SK-N-SH (cell line): ENCODE measurements at regions not wholly inside any gene's neighbourhood (a gene's known extent, or its start where the extent isn't known, plus 50 kb on each side); places are given as distances from the start of the nearest gene placed in this dataset.

ENCODE experiments used
- CTCF ChIA-PET: fragments of 300-600, 350-600 bp; formaldehyde crosslinking; extraction: SDS; loops from one replicate; lab custom pipeline; 2021; lab: Yijun Ruan, JAX
- POLR2A ChIA-PET: fragments of 350-600 bp; sonication (Branson Sonifier 250); formaldehyde crosslinking; extraction: SDS; loops from one replicate; lab custom pipeline; 2020; ENCODE audit warnings: antibody characterized with exemption, inconsistent platforms; lab: Yijun Ruan, JAX
- DNase-seq: peaks from one replicate; pipeline ENCODE4 v3.0.0; 2012
- H2AFZ ChIP-seq: fragments of 200-600 bp; sonication (generic); 2 replicates; pipeline ENCODE4 v1.8.1; 2016; ENCODE audit warnings: antibody characterized with exemption, mild to moderate bottlenecking, low read depth
- H3F3A ChIP-seq: fragments of 200-600 bp; sonication (generic); replicated peaks from 2 replicates; pipeline ENCODE3; 2016; ENCODE audit warnings: antibody characterized with exemption, mild to moderate bottlenecking; ENCODE audit not compliant: insufficient read depth
- H3K27ac ChIP-seq, 2 experiments: fragments of 200-500 bp in 1 of 2; fragments of 200-600 bp in 1 of 2; sonication (Bioruptor generic) in 1 of 2; sonication (generic), shearing (Covaris generic) in 1 of 2; 2 replicates each; pipeline versions ENCODE4 v1.5.1 to v1.6.1; 2014 to 2016; ENCODE audit warnings: low read depth in 2 of 2, inconsistent platforms in 1 of 2, low read length in 1 of 2, mild to moderate bottlenecking in 1 of 2, mixed read lengths in 1 of 2
- H3K27me3 ChIP-seq: fragments of 200-600 bp; sonication (generic), shearing (Covaris generic); 2 replicates; pipeline ENCODE4 v1.6.1; 2016; ENCODE audit warnings: mixed run types; ENCODE audit not compliant: insufficient read depth
- H3K36me3 ChIP-seq, 2 experiments: fragments of 200-500 bp in 1 of 2; fragments of 200-600 bp in 1 of 2; sonication (Bioruptor generic) in 1 of 2; sonication (generic) in 1 of 2; replicated peaks in 1 of 2; 2 replicates each; pipeline versions ENCODE3 to v1.5.1; 2014 to 2016; ENCODE audit warnings: low read length in 1 of 2, mild to moderate bottlenecking in 1 of 2; ENCODE audit not compliant: insufficient read depth in 2 of 2, control insufficient read depth in 1 of 2
- H3K4me1 ChIP-seq, 2 experiments: fragments of 200-500 bp in 1 of 2; fragments of 200-600 bp in 1 of 2; sonication (Bioruptor generic) in 1 of 2; sonication (generic), shearing (Covaris generic) in 1 of 2; 2 replicates each; pipeline versions ENCODE4 v1.5.1 to v1.6.1; 2014 to 2016; ENCODE audit warnings: low read depth in 1 of 2, low read length in 1 of 2, mixed run types in 1 of 2; ENCODE audit not compliant: insufficient read depth in 2 of 2, control insufficient read depth in 1 of 2
- H3K4me2 ChIP-seq: fragments of 200-600 bp; sonication (generic), shearing (Covaris generic); 2 replicates; pipeline ENCODE4 v1.6.1; 2017; ENCODE audit warnings: mixed run types
- H3K4me3 ChIP-seq, 2 experiments: fragments of 200-500 bp in 1 of 2; fragments of 200-600 bp in 1 of 2; sonication (Bioruptor generic) in 1 of 2; sonication (generic), shearing (Covaris generic) in 1 of 2; 2 replicates each; pipeline versions ENCODE4 v1.5.1 to v1.8.1; 2014 to 2016; ENCODE audit warnings: low read depth in 2 of 2, inconsistent platforms in 1 of 2, low read length in 1 of 2, mild to moderate bottlenecking in 1 of 2, mixed read lengths in 1 of 2, moderate library complexity in 1 of 2
- H3K79me2 ChIP-seq: fragments of 200-600 bp; sonication (generic); 2 replicates; pipeline ENCODE4 v1.8.1; 2017; ENCODE audit warnings: mild to moderate bottlenecking; ENCODE audit not compliant: insufficient read depth
- H3K9ac ChIP-seq: fragments of 200-600 bp; sonication (generic); 2 replicates; pipeline ENCODE4 v1.6.1; 2017; ENCODE audit warnings: mixed run types
- H3K9me2 ChIP-seq: fragments of 200-600 bp; sonication (generic); 2 replicates; pipeline ENCODE4 v1.6.1; 2017; ENCODE audit warnings: mixed run types
- H3K9me3 ChIP-seq: fragments of 200-600 bp; sonication (generic); 2 replicates; pipeline ENCODE4 v1.6.1; 2017; ENCODE audit warnings: mixed run types, mild to moderate bottlenecking, moderate library complexity
- H4K20me1 ChIP-seq: fragments of 200-600 bp; sonication (generic); 2 replicates; pipeline ENCODE4 v1.6.1; 2017; ENCODE audit warnings: mild to moderate bottlenecking, mixed run types; ENCODE audit not compliant: insufficient read depth
- CHD2 ChIP-seq: fragments of 150-350 bp; IDR thresholded peaks from 2 replicates; pipeline ENCODE4 v1.6.1; 2018; ENCODE audit warnings: low read length; ENCODE audit not compliant: partially characterized antibody
- CTCF ChIP-seq: fragments of 200-600 bp; sonication (generic); IDR thresholded peaks from 2 replicates; pipeline ENCODE4 v1.6.1; 2017; ENCODE audit warnings: antibody characterized with exemption, mild to moderate bottlenecking, moderate library complexity
- ELF1 ChIP-seq: IDR thresholded peaks from 2 replicates; pipeline ENCODE4 v1.4.0; 2012
- EP300 ChIP-seq, 2 experiments: IDR thresholded peaks; 2 replicates each; pipeline versions ENCODE4 v1.4.0 to v1.6.1; 2012; ENCODE audit warnings: borderline replicate concordance in 1 of 2, low read depth in 1 of 2, low read length in 1 of 2
- EZH2phosphoT487 ChIP-seq: fragments of 200-600 bp; sonication (generic); IDR thresholded peaks from 2 replicates; pipeline ENCODE4 v1.6.1; 2017; ENCODE audit warnings: low read depth, mixed run types, mild to moderate bottlenecking, antibody characterized with exemption, moderate library complexity, borderline replicate concordance
- FOXM1 ChIP-seq: IDR thresholded peaks from 2 replicates; pipeline ENCODE4 v1.4.0; 2012; ENCODE audit warnings: low read depth, mild to moderate bottlenecking
- GABPA ChIP-seq: IDR thresholded peaks from 2 replicates; pipeline ENCODE4 v1.4.0; 2012; ENCODE audit warnings: low read depth, mild to moderate bottlenecking
- GATA2 ChIP-seq: sonication (generic); formaldehyde crosslinking; IDR thresholded peaks from 2 replicates; pipeline ENCODE4 v1.5.0; 2020; ENCODE audit warnings: mild to moderate bottlenecking, missing genetic modification reagents
- MAX ChIP-seq: IDR thresholded peaks from 2 replicates; pipeline ENCODE4 v1.4.0; 2012; ENCODE audit warnings: low read depth
- MEF2A ChIP-seq: IDR thresholded peaks from 2 replicates; pipeline ENCODE4 v1.4.0; 2012; ENCODE audit warnings: low read depth, borderline replicate concordance
- NRF1 ChIP-seq: IDR thresholded peaks from 2 replicates; pipeline ENCODE4 v1.6.1; 2012; ENCODE audit warnings: low read depth, mild to moderate bottlenecking, low read length
- PBX3 ChIP-seq: IDR thresholded peaks from 2 replicates; pipeline ENCODE4; 2012
- POLR2AphosphoS5 ChIP-seq: IDR thresholded peaks from 2 replicates; pipeline ENCODE4 v1.6.1; 2012; ENCODE audit warnings: low read depth, low read length
- REST ChIP-seq: IDR thresholded peaks from 2 replicates; pipeline ENCODE4 v1.6.1; 2012; ENCODE audit warnings: mild to moderate bottlenecking, low read depth, low read length, moderate library complexity
- SIN3A ChIP-seq: IDR thresholded peaks from 2 replicates; pipeline ENCODE4 v1.6.1; 2012; ENCODE audit warnings: low read depth, mild to moderate bottlenecking, low read length, moderate library complexity, borderline replicate concordance
- TCF12 ChIP-seq: IDR thresholded peaks from 2 replicates; pipeline ENCODE4 v1.4.0; 2012
- TEAD4 ChIP-seq: IDR thresholded peaks from 2 replicates; pipeline ENCODE4 v1.4.0; 2012; ENCODE audit warnings: mild to moderate bottlenecking, borderline replicate concordance; ENCODE audit not compliant: insufficient read depth
- USF1 ChIP-seq: IDR thresholded peaks from 2 replicates; pipeline ENCODE4 v1.4.0; 2012; ENCODE audit warnings: low read depth, borderline replicate concordance
- WGBS: methylation state at CpG from one replicate; pipeline ENCODE4 v1.1.6; 2017; ENCODE audit warnings: low lambda C conversion rate; 5-methylcytosine and 5-hydroxymethylcytosine counted together
- TF ChIP-seq, protein P1 (sequence below): fragments of 150-350 bp; IDR thresholded peaks from 2 replicates; pipeline ENCODE4 v1.6.1; 2016; ENCODE audit warnings: mild to moderate bottlenecking, low read depth, low read length

DNA sequence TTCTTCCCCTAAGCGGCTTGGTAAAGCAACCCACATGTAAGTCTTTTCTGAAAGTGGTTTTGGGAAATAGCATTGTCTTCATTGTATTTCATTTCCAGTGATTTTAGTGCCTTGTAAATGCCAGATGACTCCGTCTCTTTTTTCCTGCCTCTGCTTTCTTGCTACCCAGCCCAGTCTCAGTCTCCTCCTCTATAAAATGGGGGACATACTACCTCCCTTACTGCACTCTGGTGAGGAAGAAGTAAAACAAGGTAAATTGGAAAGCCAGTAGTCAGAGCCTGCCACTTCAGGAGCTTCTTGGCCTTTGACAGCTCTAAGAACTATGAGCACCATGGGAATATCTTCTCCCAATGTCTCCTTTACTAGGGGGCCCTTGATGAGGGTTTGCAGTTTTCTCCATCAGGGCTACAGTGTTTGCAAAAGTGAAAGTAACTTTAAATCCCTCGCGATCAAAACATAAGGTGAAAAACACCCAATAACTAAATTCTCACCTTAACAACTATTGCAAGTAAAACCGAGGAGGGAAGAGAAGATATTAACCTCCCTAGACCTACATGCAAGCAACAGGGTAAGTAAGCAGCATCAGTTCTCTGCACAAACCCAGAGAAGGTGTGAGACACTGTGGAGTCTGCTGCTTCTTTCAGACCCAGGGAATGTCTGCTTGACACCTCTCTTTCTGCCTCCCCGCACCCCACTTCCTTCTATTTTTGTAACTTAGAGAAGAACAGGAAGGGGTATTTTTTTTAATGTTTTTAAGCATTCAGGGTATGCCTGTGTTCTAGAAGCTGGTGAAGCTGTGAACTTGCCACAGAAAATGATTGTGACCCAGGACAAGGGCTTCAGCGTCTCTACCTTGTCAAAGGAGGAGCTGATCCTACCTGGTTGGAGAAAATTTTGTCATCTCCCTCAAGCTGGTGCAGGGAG, 159.1 kb upstream of the EOMES start:
- H3K27ac ChIP-seq, result no peak overlapping the region
- no peaks in the 10 kb centered on the region for H3K9me3 ChIP-seq
- no peaks in the 10 kb centered on the region for H3K36me3 ChIP-seq
- no peaks in the 10 kb centered on the region for H3K79me2 ChIP-seq
- POLR2A ChIA-PET, result no interaction called here
- peak overlapping the region; percentile 73 for H3K4me2 ChIP-seq
- H4K20me1 ChIP-seq, result no peaks in the 10 kb centered on the region
- no peaks in the 10 kb centered on the region for H3F3A ChIP-seq
- DNase-seq, result no peak
- no peaks in the 10 kb centered on the region for H3K27me3 ChIP-seq
- H3K4me1 ChIP-seq, result no peaks in the 10 kb centered on the region
- no peak overlapping the region for H3K9ac ChIP-seq
- H3K9me2 ChIP-seq, result no peaks in the 10 kb centered on the region
- TF ChIP-seq FOXM1 (no peak), EP300 (IDR thresholded peaks at IDR 0.05; ENCODE audit: borderline replicate concordance in 1 of 2, low read depth in 1 of 2, low read length in 1 of 2) (no peak), PBX3 (no peak), CTCF (no peak), EZH2phosphoT487 (no peak), POLR2AphosphoS5 (no peak), MAX (no peak), GATA2 (no peak), CHD2 (no peak), REST (no peak), MEF2A (no peak), ELF1 (no peak), NRF1 (no peak), GABPA (no peak), USF1 (no peak), SIN3A (no peak), TEAD4 (no peak), TCF12 (no peak)
- TF ChIP-seq, protein P1, sequence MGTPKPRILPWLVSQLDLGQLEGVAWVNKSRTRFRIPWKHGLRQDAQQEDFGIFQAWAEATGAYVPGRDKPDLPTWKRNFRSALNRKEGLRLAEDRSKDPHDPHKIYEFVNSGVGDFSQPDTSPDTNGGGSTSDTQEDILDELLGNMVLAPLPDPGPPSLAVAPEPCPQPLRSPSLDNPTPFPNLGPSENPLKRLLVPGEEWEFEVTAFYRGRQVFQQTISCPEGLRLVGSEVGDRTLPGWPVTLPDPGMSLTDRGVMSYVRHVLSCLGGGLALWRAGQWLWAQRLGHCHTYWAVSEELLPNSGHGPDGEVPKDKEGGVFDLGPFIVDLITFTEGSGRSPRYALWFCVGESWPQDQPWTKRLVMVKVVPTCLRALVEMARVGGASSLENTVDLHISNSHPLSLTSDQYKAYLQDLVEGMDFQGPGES, result no peak
- peak overlapping the region; percentile 29 to 45; a peak in 3 of 4 replicates for H3K4me3 ChIP-seq
- CTCF ChIA-PET, result no interaction called here
- peak overlapping the region; percentile 13; the same call in 1 of the 2 replicates for H2AFZ ChIP-seq
- WGBS, result 11% methylated on average over 7 of the region's 7 CpGs
